ENCODE measurements at regions not wholly inside any gene's neighbourhood (a gene's known extent, or its start where the extent isn't known, plus 50 kb on each side); places are given as distances from the start of the nearest gene placed in this dataset.
"Not testable (repeated sequence)": the region's sequence is repeated elsewhere in the genome, so short reads cannot be mapped to it uniquely, and the experiment has no call there.

DNA sequence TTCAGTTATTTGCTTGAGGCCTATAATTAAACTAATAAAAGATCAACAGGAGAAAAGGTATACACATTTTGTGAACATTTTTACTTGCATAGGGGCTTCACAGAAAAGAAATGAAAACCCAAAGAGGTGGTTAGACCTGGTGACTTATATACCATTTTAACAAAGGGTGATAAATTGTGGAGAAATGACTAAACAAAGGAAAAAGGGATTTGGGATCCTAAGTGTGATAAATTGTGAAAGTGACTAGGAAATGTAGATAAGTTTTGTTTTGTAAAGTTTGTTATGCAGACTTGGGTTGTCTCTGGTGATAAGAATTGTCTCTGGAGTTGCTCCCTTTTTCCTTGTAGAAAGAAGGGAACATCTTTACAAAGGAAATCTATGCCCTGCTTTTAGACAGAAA is 86.1 kb upstream of the ZNF608 start:
- DNase-seq (ENCODE audit: low spot score): no peak
- intact Hi-C loops (cut with DNase I): no loop called here

DNA sequence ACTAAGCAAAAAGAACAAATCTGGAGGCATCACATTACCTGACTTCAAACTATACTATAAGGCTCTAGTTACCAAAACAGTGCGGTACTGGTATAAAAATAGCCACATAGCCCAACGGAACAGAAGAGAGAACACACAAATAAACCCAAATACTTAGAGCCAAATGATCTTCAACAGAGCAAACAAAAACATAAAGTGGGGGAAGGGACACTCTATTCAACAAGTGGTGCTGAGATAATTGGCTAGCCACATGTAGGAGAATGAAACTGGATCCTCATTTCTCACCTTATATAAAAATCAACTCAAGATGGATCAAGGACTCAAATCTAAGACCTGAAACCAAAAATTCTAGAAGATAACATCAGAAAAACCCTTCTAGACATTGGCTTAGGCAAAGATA is 89.9 kb upstream of the ZNF608 start:
- intact Hi-C loops (cut with DNase I); DNase-seq (ENCODE audit: low spot score): not testable (repeated sequence)

DNA sequence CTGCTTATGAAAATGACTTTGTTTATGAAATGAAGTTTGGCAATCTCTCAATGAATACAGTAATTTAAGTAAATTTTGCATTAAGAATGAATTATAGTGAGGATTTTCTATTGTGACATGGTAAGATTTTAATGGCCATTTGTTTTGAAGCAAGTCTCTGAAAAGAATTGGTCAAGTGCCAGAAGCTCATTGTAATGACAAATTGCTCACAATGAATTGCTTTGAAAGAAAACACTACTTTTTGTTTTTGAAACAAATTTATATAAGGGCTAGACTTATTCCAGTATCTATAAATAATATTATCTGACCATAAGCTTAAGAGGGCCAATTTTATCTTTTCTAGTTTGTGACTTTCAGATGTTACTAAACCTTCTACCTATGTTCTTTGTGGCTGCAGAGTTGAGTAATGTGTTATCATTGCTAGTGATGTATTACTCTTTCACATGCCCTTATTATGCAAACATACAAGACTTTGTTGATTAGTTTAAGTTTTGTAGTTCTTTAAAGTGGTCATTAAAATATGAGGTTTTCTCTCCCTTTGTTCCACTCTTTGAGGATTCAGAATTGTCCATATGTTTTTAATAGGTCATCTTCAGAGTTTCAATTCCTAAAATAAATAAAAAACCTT is 93.0 kb upstream of the ZNF608 start:
- intact Hi-C loops (cut with DNase I): no loop called here
- DNase-seq (ENCODE audit: low spot score): no peak

DNA sequence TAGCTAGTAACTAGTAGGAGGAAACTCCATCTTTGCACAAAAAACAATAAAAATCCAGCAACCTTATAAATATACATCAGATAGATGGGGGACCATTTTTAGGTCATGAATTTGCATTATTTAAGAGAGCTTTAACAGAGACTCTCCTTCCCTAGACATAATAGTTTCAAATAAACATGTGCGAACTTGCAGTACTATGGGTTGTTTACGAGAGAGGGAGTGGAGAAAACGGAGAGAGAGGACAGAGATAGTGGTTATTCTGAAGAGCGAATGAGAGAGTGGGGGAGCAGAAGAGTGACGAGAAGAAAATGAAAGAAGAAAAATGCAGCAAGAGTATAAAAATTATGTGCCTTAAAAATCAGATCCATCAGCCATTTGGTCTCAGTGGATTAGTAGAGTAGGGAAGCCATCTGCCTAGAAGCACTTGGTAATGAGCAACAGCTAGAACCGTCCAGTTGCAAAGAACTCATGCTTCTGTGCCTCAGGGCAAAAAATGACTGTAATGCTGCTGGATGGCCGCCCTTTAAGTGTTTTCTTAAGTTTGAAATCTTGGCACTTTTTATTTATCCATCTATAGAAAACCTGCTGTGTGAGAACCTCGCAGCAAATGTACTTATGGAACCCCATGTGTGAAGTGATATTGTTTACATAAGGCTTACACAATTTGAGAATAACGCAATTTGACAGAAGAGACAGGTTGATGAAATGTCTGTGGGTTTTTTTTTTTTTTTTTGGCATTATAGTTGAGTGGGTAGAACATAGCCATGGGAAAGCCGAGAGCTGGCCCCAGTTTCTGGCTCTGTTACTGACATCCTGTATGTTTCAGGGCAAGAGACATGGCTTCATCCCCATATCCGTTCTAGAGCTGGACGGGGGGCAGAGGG is 95.6 kb upstream of the ZNF608 start:
- DNase-seq (ENCODE audit: low spot score): no peak

DNA sequence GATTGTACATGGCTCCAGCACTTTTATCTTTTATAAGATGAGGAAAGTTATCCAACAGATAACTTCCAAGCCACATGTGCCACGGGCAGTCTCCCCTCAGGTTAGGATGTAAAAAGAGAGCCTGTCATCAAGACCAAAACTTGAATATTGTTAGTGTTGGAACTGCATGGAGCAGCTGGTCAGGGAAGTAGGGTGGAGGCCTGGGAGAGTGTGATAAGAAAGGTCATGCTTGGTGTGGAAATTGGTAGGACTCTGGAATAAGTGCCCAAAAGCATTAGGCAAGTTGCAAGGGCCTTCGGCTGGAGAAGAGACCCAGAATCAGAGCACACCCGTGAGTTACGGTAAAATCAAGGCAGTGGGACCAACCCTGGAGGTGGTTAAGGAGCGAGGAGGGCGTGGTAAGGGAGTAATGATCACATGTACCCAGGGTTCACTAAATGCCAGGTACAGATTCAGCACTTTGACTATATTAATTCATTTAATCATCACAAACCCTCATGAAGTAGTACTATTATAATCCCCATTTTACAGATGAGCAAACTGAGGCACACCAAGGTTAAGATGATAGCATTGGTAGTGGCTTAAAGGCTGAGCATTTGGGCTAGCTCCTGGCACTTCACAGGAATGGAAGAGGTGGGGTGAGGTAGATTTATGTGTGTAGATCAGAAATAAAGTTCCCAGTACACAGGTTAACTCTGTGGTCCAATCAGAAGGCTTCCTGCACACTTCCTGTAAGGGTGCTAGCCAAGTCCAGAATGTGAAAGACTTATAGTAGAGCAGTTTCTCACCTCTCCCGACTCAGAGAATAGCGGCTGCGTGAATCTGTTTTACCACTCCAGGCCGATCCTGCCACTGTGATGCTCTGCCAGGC is 96.5 kb upstream of the ZNF608 start:
- no peak for DNase-seq (ENCODE audit: low spot score)
- intact Hi-C loops (cut with DNase I): no loop called here

More for the DNA sequence above, 95.6 kb upstream of the ZNF608 start:
- intact Hi-C loops (cut with DNase I): no loop called here

DNA sequence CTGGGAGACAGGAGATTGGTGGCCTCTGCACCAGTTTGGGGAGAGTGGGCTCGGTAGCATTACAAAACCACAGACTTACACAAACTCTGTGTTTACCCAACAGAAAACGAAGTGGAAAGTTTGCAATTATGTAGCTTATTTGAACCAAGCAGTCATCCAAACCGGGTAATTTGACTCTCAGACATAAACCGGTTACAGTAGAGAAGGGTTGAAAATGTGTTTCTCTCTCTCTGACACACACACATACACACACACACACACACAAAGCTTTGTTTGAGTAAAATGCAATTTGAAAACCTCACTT is 97.1 kb upstream of the ZNF608 start:
- intact Hi-C loops (cut with DNase I): no loop called here
- no peak for DNase-seq (ENCODE audit: low spot score)

DNA sequence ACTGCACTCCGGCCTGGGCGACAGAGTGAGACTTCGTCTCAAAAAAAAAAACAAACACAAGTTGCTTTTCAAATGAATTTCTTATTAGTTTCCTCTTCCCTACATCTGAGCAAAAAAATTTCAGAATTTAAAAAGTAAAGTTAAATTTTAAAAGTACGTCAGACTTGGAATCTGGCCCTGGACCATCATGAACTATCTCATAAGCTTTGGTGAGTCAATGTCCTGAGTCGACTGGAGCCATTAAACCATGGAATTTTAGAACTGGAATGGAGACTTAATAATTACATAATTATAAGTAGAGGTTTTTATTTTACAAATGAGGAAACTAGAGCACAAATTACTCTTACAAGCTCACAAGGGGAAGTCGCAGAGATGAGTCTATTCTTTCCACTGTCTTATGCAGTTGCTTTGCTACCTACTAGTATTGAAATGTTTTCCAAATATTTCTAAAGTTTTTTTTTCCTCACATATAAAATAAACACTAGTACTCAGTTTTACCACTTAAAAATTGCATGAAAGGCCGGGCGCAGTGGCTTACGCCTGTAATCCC is 98.0 kb upstream of the ZNF608 start:
- DNase-seq (ENCODE audit: low spot score): no peak
- intact Hi-C loops (cut with DNase I): no loop called here

- DNase-seq (ENCODE audit: low spot score): no peak
- intact Hi-C loops (cut with DNase I): no loop called here
Measured at GRCh38 chr5:124847907-124848306, 101.5 kb upstream of the ZNF608 start.

DNA sequence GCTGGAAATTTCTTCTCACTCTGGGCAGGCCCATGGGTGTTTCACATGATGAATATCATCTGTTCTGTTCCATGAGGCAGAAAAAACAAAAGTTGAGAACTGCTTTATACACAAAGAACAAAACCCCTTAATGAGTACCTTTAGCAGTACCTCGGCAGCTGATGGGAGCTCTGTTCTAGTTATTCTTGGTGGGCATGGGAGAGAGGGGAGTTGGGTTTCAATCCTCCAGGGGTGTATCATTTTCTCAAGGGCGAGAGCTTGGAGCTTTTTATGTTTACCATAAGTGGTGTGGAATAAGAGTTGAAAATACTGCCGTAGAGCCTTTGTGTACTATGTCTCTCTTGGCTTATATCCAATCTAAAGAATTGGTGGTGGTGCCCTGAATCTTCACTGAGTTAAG is 103.3 kb upstream of the ZNF608 start:
- intact Hi-C loops (cut with DNase I): no loop called here
- no peak for DNase-seq (ENCODE audit: low spot score)

DNA sequence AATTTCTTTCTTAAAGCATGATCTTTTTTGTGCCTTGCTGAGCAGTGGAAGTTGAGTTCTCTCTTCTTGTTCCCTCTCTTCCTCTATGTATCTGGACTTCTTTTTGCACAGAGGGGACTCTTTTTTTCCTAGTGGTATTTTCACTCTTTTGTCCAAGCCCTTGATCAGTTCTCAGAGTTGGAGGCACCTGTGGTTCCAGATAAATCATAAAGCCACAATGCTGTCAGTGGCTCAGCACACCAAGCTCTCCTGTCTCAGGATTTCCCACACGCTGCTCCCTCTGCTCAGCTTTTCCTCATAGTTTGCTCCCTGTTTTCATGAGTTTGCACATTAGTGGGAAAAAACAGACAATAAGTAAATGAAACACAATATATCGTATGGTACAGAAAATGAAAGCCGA is 110.3 kb upstream of the ZNF608 start:
- intact Hi-C loops (cut with DNase I): no loop called here
- DNase-seq (ENCODE audit: low spot score): no peak

DNA sequence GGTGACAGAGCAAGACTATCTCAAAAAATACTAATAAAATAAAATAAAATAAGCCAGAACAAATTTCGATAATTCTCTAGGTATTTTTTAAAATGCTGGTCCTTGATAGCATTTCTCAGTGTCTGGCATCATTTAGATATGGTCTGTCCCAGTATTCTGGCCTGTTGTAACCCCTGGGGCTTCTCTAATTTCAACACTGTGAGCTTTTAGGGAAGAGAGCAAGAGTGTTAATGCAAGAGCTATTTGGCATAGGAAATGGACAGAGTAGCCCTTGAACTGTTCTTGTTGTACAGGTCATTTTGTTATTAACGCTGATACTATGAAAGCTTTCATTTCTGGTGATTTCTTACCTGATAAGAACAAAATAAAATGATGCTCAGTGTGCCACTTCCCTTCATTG is 112.2 kb upstream of the ZNF608 start:
- DNase-seq (ENCODE audit: low spot score): no peak
- intact Hi-C loops (cut with DNase I): no loop called here

GRCh38 chr5:124859027-124859426 is 112.6 kb upstream of the ZNF608 start:
- intact Hi-C loops (cut with DNase I): no loop called here
- DNase-seq (ENCODE audit: low spot score): no peak

GRCh38 chr5:124859556-124860290 is 113.3 kb upstream of the ZNF608 start:
- no peak for DNase-seq (ENCODE audit: low spot score)
- intact Hi-C loops (cut with DNase I): no loop called here

DNA sequence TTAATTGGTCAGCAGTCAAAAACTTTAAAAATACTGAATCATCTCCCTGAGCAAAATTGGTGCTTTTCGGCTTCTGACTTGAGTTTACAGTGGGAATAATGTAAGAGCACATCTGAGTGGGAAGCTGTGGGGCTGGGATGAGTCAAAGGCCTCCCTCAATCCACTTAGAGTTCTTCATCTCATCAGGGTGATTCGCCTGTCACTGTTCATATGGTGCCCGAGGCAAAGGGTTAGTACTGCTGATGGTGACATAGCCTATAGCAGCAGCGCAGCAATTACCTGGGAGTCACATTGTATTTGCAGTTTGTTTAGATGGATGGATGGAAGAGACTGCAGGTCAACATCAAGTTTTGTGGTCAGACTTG is 113.8 kb upstream of the ZNF608 start:
- intact Hi-C loops (cut with DNase I): no loop called here

DNA sequence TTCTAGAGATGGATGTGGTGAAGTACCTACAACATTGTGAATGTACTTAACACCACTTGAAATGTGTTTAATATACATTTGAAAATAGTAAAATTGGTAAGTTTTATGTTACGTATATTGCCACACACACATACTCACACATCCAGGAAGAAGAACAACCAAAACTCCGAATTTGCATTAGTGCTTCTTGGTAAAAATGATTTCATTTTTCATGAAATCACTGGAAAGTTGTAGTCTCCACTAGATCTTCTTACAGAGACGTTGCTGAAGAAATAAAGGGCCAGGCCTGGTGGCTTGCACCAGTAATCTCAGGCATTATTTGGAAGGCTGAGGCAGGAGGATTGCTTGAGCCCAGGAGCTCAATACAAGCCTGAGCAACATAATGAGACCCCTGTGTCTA is 118.6 kb upstream of the ZNF608 start:
- intact Hi-C loops (cut with DNase I): no loop called here

More for the DNA sequence above, 113.8 kb upstream of the ZNF608 start:
- no peak for DNase-seq (ENCODE audit: low spot score)

DNA sequence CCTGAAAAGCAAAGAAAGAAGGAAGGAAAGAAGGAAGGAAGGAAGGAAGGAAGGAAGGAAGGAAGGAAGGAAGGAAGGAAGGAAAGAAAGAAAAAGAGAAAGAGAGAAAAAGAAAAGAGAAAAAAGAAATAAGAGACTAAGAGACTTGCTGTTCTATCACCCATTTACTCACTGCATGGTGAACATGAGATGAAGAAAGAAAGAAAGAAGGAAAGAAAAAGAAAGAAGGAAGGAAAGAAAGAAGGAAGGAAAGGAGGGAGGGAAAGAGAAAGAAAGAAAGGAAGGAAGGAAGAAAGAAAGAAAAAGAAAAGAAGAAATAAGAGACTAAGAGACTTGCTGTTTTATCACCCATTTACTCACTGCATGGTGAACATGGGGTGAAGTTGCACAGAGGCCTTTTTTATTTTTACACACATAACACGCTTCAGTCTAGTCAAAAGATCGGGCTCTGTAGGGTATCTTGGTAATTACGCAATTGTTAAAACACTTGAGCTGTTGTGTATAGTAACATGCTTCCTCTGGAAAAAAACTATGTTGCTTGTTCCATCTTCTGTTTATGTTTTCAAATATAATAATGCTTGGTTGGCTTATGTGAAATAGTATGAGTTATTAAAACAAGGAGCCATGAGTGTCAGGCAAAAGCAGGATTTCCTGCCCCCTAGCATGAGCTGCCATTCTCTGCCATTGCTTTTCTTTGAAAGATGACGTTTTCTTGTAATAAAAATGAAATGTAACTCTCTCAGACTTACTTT is 119.3 kb upstream of the ZNF608 start:
- DNase-seq (ENCODE audit: low spot score): no peak
- intact Hi-C loops (cut with DNase I): no loop called here

More for the DNA sequence above, 118.6 kb upstream of the ZNF608 start:
- no peak for DNase-seq (ENCODE audit: low spot score)

GRCh38 chr5:124866355-124867136 is 120.1 kb upstream of the ZNF608 start:
- no peak for DNase-seq (ENCODE audit: low spot score)
- intact Hi-C loops (cut with DNase I): no loop called here

GRCh38 chr5:124867137-124867704 is 120.8 kb upstream of the ZNF608 start:
- DNase-seq (ENCODE audit: low spot score): no peak
- intact Hi-C loops (cut with DNase I): no loop called here
